Mesenchymal stem cell (in vitro differentiated cells and primary cell): ENCODE measurements at regions not wholly inside any gene's neighbourhood (a gene's known extent, or its start where the extent isn't known, plus 50 kb on each side); places are given as distances from the start of the nearest gene placed in this dataset. TPM values are rescaled to one million over a fixed set of nuclear protein-coding genes. Genes with fewer than 3 reads are reported as not detected.
"Not testable (repeated sequence)": the region's sequence is repeated elsewhere in the genome, so short reads cannot be mapped to it uniquely, and the experiment has no call there.

Experiments used
- DNase-seq: peaks from one replicate; pipeline ENCODE4 v3.0.0-alpha.2; 2013
- H2AFZ ChIP-seq: one replicate; pipeline ENCODE4 v1.6.1; 2013; ENCODE audit warnings: low read depth, mild to moderate bottlenecking, control low read depth, inconsistent platforms, low read length, moderate library complexity
- H2AK5ac ChIP-seq: 2 replicates; pipeline ENCODE4 v1.6.1; 2013; ENCODE audit warnings: low read length, moderate library complexity, mild to moderate bottlenecking, inconsistent platforms; ENCODE audit not compliant: severe bottlenecking
- H2BK120ac ChIP-seq: one replicate; pipeline ENCODE4 v1.6.1; 2013; ENCODE audit warnings: low read depth, mild to moderate bottlenecking, inconsistent platforms, low read length, moderate library complexity
- H2BK12ac ChIP-seq, 2 experiments: one replicate each; pipeline ENCODE4 v1.6.1; 2013; ENCODE audit warnings: inconsistent platforms in 2 of 2, low read length in 2 of 2, mild to moderate bottlenecking in 2 of 2, moderate library complexity in 2 of 2, control low read depth in 1 of 2
- H2BK15ac ChIP-seq: one replicate; pipeline ENCODE4 v1.6.1; 2013; ENCODE audit warnings: mild to moderate bottlenecking, low read depth, inconsistent platforms; ENCODE audit not compliant: poor library complexity, severe bottlenecking
- H2BK5ac ChIP-seq: 2 replicates; pipeline ENCODE4 v1.6.1; 2013; ENCODE audit warnings: low read depth, mild to moderate bottlenecking, low read length, control low read depth, inconsistent platforms; ENCODE audit not compliant: poor library complexity, severe bottlenecking
- H3K14ac ChIP-seq, 2 experiments: one replicate each; pipeline ENCODE4 v1.6.1; 2013; ENCODE audit warnings: inconsistent platforms in 2 of 2, low read length in 2 of 2, control low read depth in 1 of 2, mild to moderate bottlenecking in 1 of 2, moderate library complexity in 1 of 2
- H3K18ac ChIP-seq, 2 experiments: one replicate each; pipeline ENCODE4 v1.6.1; 2013; ENCODE audit warnings: inconsistent platforms in 2 of 2, low read length in 2 of 2, control low read depth in 1 of 2, low read depth in 1 of 2, mild to moderate bottlenecking in 1 of 2
- H3K23ac ChIP-seq, 2 experiments: one replicate each; pipeline ENCODE4 v1.6.1; 2013; ENCODE audit warnings: inconsistent platforms in 2 of 2, low read length in 2 of 2, mild to moderate bottlenecking in 2 of 2, moderate library complexity in 2 of 2, control low read depth in 1 of 2
- H3K27ac ChIP-seq: 2 replicates; pipeline ENCODE4 v1.5.1; 2013; ENCODE audit warnings: mild to moderate bottlenecking, moderate library complexity, low read length, control low read depth, inconsistent platforms; ENCODE audit not compliant: poor library complexity, severe bottlenecking
- H3K27me3 ChIP-seq, 2 experiments: 2 replicates each; pipeline versions ENCODE4 v1.6.1 to v1.7.0; 2013; ENCODE audit warnings: low read length in 2 of 2, mild to moderate bottlenecking in 2 of 2, moderate library complexity in 2 of 2, control low read depth in 1 of 2, inconsistent platforms in 1 of 2; ENCODE audit not compliant: control insufficient read depth in 1 of 2, insufficient read depth in 1 of 2
- H3K36me3 ChIP-seq, 2 experiments: 2 replicates each; pipeline versions ENCODE4 v1.6.1 to v1.7.0; 2013; ENCODE audit warnings: low read length in 2 of 2, control low read depth in 1 of 2, inconsistent platforms in 1 of 2, low read depth in 1 of 2, mild to moderate bottlenecking in 1 of 2; ENCODE audit not compliant: insufficient read depth in 2 of 2, control insufficient read depth in 1 of 2
- H3K4ac ChIP-seq, 2 experiments: one replicate each; pipeline ENCODE4 v1.6.1; 2013; ENCODE audit warnings: inconsistent platforms in 2 of 2, low read length in 2 of 2, mild to moderate bottlenecking in 2 of 2, moderate library complexity in 2 of 2, control low read depth in 1 of 2, low read depth in 1 of 2
- H3K4me1 ChIP-seq: 2 replicates; pipeline ENCODE4 v1.6.1; 2013; ENCODE audit warnings: low read depth, low read length, control low read depth; ENCODE audit not compliant: control insufficient read depth, insufficient read depth
- H3K4me2 ChIP-seq: 2 replicates; pipeline ENCODE4 v1.6.1; 2013; ENCODE audit warnings: low read length, mild to moderate bottlenecking, inconsistent platforms; ENCODE audit not compliant: poor library complexity, severe bottlenecking
- H3K4me3 ChIP-seq, 2 experiments: 2 replicates each; pipeline versions ENCODE4 v1.5.1 to v1.7.0; 2013; ENCODE audit warnings: low read length in 2 of 2, mild to moderate bottlenecking in 2 of 2, control low read depth in 1 of 2, low read depth in 1 of 2; ENCODE audit not compliant: insufficient read depth in 1 of 2
- H3K79me1 ChIP-seq: replicated peaks from 2 replicates; pipeline ENCODE4 v1.6.1; 2013; ENCODE audit warnings: mild to moderate bottlenecking, control low read depth, low read length, inconsistent platforms; ENCODE audit not compliant: poor library complexity, severe bottlenecking
- H3K9ac ChIP-seq: 2 replicates; pipeline ENCODE4 v1.7.0; 2013; ENCODE audit warnings: mild to moderate bottlenecking, low read length, moderate library complexity
- H3K9me3 ChIP-seq: 2 replicates; pipeline ENCODE4 v1.7.0; 2013; ENCODE audit warnings: mild to moderate bottlenecking, low read length; ENCODE audit not compliant: control insufficient read depth
- H4K8ac ChIP-seq: one replicate; pipeline ENCODE4 v1.6.1; 2013; ENCODE audit warnings: inconsistent platforms, mild to moderate bottlenecking, low read length, moderate library complexity
- H4K91ac ChIP-seq: one replicate; pipeline ENCODE4 v1.6.1; 2013; ENCODE audit warnings: mild to moderate bottlenecking, low read length, inconsistent platforms
- WGBS: methylation state at CpG from one replicate; pipeline ENCODE4 v1.1.7; 2013; ENCODE audit warnings: mixed read lengths; 5-methylcytosine and 5-hydroxymethylcytosine counted together
- small RNA-seq: library from polyadenylated mRNA; stranded (forward); fragments of <200 nt; extraction: miRNeasy Mini kit (QIAGEN cat#:217004); gene quantifications from one replicate; pipeline ENCODE3, GENCODE V24; 2013; ENCODE audit warnings: low read depth

DNA sequence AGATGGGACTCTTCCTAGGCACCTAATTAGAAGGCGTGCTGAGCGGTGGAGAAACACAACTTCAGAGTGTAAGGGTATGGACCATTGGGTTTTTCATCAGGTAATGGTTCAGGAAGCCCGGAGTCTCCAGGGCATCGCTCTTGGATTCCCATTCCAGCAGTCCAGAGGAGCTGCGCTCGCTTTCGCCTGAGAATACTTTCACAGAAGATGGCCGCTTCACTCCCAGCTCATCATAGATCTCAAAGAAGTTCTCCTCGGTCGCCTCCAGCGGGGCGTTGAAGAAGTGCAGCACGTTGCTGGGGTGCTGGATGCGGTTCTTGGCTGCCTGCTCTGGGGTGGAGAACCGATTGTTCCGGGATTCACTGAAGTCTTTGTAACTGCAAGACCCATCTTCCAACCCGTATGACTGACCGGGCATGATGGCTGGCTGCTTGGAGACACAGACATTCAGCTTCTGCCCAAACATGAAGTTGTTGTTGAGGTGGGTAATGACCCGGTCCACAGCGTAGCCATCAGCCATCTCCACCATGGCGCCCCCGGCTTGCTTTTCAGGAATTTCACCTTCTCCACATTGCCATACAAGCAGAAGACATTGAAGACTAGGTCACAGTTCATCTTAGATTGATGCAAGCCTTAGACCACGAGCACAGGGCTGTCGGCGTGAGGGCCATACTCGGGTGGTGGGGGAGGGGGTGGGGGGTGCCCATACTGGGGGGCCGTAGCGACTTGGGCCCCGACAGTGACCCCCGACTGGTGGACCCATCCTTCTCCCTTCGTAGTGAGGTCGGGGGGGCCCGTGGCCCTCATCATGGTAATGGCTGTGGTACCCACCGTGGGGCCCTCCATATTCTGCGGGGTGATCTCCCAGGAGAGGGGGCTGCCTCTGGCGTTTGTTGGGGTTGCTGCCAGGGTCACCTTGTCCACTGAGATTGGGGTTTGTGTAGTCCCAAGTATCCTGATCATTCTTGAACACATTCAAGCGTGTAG, 51.7 kb upstream of the GOLGA8A start:
- H3K4me2 ChIP-seq, DNase-seq, H3K79me1 ChIP-seq, H3K4me3 ChIP-seq, H2AFZ ChIP-seq, H3K23ac ChIP-seq, H3K36me3 ChIP-seq, H2BK120ac ChIP-seq, H2AK5ac ChIP-seq, H3K14ac ChIP-seq, H3K9ac ChIP-seq, H3K4me1 ChIP-seq, H3K9me3 ChIP-seq, H3K18ac ChIP-seq, H2BK5ac ChIP-seq, H4K91ac ChIP-seq, H2BK12ac ChIP-seq, H3K27ac ChIP-seq, H3K4ac ChIP-seq, H4K8ac ChIP-seq, H2BK15ac ChIP-seq: not testable (repeated sequence)
- 88% methylated on average over 34 of the region's 37 CpGs for WGBS
- peaks cover 29 to 43% of the 10 kb centered on the region in 2 experiments for H3K27me3 ChIP-seq

Small RNAs in the stretch of these regions (small RNA-seq; reads per million reads assigned to genes)
- gene MIR1233-2, result not detected
